NCI-H460 (cell line): ENCODE measurements at regions not wholly inside any gene's neighbourhood (a gene's known extent, or its start where the extent isn't known, plus 50 kb on each side); places are given as distances from the start of the nearest gene placed in this dataset.
"Not testable (repeated sequence)": the region's sequence is repeated elsewhere in the genome, so short reads cannot be mapped to it uniquely, and the experiment has no call there.

Source experiments
- DNase-seq: peaks from one replicate; pipeline ENCODE4 v3.0.0-alpha.2; 2016; ENCODE audit warnings: low read depth; ENCODE audit errors: extremely low read depth

DNA sequence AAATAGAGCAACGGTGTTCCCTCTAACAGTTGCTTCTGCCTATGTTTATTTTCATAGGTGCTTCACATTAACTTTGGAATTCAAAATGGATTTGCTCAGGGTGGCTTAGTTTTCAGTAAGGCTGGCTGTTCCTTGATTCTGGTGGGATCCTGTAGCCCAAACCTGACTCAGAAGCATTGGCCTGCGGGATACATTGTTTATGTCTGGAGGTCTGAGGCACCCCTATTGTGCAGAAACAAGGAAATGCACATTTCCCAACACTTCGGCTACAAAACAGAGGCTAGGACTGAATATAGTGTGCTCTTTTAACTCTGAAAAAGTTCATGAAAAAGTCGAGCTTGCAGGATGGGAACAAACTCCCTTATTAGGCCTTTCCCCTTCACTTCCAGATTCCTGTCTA lies 133.8 kb upstream of the F3 start:
- no peak for DNase-seq

DNA sequence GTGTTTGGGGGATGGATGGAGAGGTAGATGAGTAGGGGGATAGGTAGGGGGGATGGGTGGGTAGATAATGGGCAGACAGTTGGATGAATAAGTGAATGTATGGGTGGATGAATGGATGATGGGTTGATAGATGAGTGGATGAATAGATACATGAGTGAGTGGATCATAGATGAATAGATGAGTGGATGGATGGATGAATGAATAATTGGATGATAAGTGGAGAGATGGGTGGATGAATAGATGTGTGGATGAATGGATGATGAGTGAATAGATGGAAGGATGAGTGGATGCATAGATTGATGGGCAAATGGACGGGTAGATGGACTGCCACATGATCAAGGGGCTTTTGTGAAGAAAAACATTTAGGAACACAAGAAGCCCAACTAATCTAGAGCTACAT lies 133.3 kb upstream of the F3 start:
- DNase-seq, result no peak

DNA sequence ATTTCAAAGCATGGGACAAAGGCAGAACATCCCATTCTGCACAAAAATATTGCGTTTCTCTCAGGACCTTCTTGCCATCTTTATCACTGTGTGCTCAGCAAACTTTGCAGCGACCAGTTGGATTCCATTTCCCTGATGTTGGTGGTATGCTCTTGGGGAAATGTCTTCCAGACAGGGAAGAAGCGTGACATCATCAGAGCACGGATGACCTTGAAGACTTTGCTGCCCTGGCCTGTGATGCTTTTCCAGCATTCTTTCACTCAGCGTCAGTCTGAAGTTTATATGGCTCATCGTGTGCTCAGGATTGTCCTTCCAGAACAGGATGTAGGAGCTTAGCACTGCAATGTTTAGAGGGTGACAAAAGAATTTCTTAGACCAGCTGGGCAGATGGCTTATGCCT lies 131.4 kb upstream of the F3 start:
- no peak for DNase-seq

DNA sequence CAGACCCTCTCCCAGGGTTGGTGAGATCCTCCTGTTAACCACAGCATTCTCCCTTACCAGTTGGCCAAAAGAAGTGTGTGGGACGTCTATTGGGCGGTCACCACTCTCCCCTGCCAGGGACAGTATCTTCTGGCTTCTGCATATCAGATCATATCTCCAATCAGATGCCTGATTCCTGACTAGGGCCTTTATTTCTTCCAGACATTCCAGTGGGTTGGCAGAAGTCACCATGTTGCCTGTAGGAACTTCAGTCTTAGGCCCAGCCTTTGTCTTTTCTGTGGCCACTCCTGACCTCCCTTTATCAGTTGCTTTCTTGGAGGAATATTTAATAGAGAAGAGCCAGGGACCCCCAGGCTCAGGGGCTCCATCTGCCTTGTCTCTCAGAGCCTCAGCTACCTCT lies 130.4 kb upstream of the F3 start:
- DNase-seq, result no peak

DNA sequence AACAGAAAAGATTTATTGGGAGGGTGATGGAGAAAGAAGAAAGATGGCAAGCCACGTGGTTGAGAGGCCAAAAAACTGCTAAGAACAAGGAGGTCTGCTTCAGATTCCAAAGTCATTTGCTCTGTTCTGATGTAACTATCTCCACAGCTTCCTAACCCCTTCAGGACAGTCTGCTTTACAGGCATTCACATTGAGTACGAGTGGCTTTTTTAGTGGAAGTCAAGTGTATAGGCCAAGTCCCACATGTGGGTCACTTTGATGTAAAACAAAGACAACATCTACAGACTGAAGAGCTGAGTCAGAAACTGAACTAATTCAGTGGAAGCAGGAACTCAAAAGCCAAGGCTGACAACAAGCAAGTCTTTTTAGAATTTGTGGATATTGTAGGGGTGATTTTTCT lies 128.7 kb upstream of the F3 start:
- DNase-seq, result no peak

DNA sequence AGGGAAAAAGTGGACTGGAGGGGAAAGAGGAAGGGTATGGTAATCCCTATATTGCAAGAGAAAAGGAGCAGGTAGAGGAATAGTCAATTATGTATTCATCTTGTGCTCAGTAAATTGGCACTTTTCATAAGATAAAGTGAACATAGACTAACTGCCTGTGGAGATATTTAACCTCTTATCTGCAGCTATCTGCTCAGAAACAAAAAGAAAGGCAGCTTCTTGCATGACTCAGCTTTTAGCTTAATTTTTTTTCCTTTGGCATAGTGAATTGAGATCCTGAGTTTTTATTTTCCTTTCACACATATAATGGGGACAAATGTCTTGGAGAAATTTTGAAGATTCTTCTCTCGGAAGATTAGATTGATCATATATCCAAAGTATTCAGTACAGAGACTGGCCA lies 127.6 kb upstream of the F3 start:
- no peak for DNase-seq

DNA sequence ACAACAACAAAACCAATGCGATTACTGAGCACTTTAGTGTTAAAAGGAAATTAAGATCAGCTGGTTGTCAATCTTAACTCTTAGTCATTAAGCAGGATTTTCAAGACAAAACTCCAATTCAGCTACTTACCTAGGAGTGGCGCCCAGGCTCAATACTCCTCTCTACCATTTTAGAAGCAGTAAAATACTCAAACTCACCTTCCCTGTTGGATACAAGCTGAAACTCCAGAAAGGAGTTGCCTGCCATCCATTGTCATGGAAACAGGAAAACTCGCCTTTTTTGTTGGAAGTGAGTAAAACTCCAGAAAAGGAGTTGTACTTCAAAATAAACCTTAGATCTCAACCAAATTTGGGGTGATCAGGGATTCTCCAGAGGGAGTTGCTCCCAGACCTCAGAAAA lies 127.0 kb upstream of the F3 start:
- no peak for DNase-seq

DNA sequence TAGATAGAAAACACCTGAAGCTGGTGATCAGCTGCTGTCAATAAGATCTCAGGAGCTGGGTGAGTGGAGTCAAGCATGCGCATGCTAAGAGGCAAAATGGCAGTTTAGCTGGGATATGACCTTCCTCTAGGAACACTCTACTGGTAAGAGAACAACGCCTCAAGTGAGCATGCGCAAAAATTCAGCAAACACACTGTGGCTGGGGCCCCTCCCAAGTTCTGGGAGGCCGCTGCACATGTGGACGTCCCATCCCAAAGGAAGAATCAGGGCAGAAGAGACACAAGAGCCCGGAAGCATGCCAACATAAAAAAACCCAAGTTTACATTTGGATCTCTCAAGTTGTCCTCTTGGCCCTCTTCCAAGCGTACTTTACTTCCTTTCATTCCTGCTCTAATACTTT lies 126.3 kb upstream of the F3 start:
- no peak for DNase-seq

DNA sequence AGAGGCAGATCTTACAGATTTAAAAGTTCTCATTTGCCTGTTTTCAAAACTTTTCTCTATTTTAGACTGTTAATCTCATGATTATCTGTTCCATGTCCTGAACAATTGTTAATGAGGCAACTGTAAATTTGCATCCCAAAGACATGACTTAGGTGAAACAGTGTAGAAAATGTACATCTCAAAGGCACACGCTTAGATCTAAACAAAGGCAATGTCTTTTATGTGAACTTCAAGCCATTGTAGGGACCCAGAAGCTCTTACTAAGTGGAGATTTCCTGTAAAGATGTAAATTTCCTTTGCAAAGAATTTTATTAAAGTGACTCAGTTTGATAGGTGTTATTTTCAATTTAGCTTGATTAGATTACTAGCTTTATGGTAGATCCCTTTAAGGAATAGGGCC lies 125.2 kb upstream of the F3 start:
- no peak for DNase-seq

DNA sequence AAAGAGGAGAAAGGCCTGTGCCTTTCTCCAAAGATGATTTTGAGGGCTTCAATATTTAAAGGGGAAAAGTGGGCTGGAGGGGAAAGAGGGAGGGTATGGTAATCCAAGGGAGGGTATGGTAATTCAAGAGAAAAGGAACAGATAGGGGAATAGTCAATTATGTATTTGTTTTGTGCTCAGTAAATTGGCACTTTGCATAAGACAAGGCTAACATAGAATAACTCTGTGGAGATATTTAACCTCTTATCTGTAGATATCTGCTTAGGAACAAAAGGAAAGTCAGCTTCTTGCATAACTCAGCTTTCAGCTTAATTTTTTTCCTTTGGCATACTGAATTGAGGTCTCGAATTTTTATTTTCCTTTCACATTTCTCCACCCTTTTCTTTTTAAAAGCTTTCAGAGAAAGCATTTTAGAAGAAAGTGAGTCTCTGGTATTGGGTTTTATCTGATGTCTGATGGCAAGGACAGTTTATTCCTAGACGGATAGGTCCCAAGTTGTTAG lies 119.9 kb upstream of the F3 start:
- DNase-seq, result no peak

DNA sequence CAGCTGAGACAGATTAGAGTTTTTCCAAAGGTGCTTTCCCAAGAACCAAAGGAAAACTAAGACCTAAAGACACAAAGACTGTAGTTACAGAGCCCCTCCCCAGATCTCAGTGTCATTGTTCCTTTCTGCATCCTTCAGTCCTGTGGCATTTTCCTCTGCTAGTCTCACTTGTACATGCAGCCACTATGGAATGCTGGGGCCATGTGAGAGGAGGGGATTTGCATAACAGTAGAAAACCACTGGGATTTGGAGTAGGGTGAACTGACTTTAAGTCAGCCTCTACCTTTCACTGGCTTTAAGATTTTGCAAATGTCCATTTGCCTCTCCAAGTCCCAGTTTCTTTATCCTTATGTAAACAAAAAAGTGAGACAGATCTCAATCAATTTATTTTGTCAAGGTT lies 119.4 kb upstream of the F3 start:
- DNase-seq, result no peak

DNA sequence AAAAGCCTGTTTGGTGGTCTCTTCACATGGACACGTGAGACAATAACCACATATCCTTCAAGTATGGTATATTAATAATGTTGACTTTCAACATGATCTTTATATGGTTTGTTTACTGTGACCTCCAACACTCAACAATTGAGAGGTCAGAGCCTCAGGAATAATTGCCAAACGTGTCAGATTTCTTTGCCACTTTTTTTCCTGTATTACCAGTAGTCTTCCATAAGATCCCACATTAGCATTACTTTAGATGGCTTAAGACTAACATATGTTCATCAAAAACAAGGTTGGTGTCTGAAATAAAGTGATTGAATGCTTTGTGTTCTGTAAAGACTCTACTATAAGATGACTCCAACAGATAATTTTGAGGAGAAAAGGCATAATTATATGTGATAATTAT lies 118.7 kb upstream of the F3 start:
- DNase-seq, result no peak

DNA sequence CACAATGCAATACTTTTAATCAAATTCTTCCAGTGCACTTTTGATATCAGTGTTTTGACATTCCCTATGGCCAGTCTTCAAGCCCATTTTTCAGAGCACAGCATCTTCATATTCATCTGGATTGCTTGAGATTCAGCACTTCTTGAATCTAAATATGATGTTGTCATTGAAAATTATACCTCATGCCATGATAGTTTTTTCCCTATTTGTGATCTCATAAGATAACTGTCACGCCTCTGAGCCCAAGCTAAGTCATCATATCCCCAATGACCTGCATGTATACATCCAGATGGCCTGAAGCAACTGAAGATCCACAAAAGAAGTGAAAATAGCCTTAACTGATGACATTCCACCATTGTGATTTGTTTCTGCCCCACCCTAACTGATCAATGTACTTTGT lies 117.6 kb upstream of the F3 start:
- not testable (repeated sequence) for DNase-seq

DNA sequence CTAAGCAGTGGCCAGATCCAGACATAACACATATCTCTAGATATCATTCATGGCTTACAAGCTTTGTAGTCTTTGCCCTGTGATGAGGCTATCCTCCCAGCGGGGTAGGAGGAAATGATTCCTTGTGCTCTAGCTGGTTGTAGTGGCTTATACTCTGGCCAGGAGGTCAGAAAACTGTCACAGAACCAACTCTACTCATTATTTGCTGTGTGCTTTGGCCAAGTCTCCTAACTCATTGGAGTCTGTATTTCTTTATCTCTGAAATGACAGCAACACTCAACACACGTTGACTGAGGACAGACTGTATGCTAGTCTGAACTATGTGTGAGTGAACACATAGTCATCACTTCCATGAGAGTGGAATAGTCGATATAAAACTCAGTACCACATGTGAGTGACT lies 116.7 kb upstream of the F3 start:
- DNase-seq, result no peak

DNA sequence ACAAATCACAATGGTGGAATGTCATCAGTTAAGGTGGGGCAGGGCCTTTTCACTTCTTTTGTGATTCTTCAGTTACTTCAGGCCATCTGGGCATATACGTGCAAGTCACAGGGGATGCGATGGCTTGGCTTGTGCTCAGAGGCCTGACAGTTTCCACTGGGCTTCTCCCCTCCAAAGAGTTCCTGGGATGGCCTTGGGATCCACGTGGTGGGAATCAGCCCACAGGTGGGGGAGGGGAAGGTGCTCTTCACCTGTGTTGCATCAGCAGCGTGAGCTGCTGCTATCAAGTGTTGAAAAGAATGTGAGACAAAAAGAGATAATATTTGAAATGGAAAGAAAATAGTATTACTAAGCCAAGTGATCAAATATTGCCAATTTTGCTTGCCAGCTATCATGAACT lies 116.2 kb upstream of the F3 start:
- DNase-seq, result not testable (repeated sequence)

DNA sequence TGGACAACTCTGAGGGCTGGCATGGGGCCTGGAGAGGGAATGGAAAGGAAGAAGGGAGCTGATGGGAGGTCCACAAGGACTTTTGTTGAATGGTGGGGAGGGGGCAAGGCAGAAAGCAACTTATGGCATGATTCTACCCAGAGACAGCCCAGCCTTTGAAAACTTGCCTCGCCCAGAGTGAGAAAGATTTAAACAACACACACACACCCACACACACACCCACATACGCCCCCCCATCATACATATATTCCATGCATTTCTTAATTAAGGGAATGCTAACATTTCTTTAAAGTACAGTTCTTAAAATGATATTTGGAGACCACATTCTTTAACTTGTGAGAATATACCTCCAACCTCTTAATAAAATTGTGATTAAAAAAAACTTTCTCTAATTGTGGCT lies 115.4 kb upstream of the F3 start:
- no peak for DNase-seq

DNA sequence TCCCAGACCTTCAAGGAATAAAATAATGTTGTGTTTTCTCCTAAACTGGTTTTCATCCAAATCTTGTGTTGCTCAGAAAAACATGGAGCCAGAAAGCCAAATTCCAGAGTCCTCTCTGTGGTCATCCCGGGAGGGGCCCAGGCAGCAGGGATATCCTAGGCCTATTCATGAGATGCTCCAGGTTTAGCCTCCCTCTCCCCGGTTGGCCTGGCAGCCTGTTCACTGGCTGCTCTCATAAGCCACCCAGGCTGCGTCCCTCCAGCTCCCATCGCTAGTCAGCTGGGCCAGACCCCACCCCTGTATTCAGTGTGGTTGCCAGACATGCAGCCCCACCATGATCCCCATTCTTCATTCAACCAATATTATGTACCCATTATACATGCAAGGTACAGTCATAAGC lies 113.4 kb upstream of the F3 start:
- no peak for DNase-seq

DNA sequence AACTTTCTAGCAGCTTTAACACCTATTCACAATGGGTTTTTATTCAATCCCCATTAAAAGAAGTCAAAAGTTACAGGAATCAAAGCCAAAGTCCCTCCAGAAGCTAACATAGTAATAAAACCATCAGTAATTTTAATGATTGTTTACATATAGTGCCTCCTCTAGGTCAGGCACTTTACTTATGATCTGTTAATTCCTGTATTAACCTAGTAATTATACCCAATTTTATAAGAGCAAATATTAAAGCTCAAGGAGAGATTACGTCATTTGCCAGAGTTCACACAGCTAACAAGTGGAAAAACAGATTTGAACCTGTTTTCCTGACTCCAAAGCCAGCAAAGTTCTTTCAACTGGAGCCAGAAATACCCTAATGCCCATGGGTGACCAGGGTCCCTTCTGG lies 112.9 kb upstream of the F3 start:
- DNase-seq, result no peak

DNA sequence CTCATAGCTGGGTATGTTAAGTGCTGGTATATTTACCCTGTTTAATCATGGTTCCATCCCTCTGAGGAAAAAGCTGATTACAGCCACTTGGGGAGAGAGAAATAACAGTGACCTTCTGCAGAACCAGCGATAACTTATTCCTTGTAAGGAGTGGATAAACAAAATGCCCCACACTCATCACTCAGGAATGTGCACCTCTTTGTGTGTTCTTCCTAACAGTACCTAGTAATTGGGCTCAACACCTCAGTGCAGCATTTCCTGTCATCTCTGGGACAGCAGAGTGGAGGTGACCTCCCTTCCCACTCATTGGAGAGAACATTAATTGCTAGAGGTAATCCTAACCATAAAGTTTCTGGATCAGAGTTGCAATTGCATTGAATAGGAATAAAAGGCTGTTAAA lies 112.5 kb upstream of the F3 start:
- no peak for DNase-seq

DNA sequence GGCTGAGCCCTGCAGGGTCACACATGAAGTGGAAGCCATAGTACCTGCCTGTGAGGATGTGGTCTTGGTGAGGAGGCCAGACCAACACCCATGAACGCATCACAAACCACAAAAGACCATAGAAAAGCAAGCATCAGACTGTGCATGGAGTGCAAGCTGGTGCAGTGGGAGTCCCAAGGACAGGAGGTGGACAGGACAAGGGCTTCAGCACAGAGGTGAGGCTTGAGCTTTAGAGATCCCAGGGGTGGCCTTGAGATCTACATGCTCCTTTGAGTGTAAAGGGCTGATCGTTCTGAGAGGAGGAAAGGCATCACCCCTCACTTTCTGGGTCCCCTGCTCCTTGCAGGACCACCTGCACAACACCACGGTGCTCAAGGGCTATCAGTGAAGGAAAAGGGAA lies 111.9 kb upstream of the F3 start:
- no peak for DNase-seq

DNA sequence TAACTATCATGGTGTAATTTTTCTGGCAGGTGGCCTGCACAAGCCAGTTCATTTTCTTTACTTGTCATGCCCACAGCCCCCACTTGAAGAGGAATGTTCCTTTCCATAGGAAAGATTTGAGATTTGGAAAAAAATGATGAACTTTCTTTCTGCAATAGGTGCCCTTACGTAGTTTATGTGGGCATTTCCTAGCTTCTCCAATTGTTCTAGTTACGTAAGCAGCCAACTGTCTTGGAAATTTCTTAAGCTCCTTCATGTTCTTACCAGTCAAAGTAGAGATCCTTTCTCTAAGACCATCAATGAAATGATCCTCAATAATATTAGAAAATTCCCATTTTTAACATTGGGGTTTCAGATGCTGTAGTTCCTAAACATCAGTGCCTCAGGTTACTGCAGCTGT lies 109.5 kb upstream of the F3 start:
- no peak for DNase-seq

DNA sequence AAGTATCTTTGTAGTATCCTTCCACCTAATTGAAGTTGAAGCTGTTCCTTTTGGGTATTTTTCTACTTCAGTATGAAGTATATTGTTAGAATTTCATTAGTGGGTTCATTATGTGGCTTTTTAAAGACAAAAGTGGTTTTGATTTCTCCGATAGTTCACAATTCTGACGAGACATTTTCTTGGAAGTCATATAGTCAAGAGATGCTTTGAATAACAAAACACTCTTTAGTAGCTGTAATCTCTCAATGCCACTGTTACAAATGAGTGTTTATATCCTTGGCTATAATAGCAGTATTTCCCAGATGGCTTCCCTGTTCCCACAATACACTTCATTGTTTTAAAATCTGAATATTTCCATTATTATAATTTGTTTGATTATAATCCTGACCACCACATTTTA lies 108.7 kb upstream of the F3 start:
- DNase-seq, result no peak

DNA sequence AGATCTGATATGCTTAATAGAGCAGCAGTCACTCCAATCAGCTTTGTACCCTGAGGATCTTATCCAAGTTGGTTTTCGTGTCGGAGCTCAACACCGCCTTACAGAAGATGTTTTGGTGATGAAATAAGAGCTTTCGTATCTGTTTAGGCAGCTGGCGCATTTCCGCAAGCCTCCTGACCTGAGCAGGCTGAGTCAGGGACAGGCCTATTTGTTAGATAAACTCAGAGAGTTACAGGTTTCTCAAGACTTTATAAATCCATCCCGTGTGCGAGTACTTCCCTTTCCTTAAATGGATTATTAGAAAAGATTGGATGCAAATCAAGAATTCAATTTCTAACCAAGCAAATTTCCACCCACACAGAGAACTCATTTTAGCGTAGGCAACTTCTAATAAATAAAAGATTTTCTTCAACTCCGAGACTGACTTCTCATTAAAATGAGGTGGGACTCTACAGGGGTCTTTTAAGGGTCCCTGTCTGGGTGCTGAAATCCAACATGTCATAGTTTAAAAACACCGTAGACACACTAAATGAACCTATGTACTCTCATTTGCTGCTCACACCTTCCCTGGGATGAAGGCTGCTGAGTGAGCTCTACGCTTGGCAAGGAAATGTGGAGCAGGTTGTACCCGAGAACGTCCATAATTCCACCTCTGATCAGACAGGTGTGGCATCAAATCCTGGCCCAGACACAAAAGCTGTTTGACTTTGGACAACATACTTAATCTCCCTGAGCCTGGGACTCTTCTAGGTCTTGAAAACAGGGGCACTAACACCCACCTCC lies 106.9 kb upstream of the F3 start:
- DNase-seq, result no peak
